ENCODE measurements at regions not wholly inside any gene's neighbourhood (a gene's known extent, or its start where the extent isn't known, plus 50 kb on each side); places are given as distances from the start of the nearest gene placed in this dataset.
A peak's percentile ranks its signal among the peaks of the same experiment; 100 is the strongest.

DNA sequence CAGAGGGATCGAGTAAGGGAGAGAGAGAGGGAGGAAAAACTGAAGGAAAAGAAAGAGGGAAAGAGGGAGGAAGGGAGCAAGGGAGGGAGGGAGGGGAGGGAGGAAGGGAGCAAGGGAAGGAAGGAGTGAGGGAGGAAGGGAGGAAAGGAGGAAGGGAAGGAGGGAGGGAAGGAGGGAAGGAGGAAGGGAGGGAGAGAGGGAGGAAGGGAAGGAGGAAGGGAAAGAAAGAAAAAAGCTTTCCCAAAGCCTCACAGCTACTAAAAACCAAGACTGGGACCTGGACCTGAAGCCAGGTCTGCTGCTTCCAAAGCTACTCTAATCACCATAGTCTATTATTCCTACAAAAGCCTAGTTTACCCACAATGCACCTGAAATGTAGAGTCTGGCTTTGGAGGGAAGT is 259.8 kb upstream of the WWC1 start:
- DNase-seq (ENCODE audit: low read depth), result no peak

GRCh38 chr5:168039039-168039438 is 252.4 kb upstream of the WWC1 start:
- DNase-seq (ENCODE audit: low read depth), result no peak

DNA sequence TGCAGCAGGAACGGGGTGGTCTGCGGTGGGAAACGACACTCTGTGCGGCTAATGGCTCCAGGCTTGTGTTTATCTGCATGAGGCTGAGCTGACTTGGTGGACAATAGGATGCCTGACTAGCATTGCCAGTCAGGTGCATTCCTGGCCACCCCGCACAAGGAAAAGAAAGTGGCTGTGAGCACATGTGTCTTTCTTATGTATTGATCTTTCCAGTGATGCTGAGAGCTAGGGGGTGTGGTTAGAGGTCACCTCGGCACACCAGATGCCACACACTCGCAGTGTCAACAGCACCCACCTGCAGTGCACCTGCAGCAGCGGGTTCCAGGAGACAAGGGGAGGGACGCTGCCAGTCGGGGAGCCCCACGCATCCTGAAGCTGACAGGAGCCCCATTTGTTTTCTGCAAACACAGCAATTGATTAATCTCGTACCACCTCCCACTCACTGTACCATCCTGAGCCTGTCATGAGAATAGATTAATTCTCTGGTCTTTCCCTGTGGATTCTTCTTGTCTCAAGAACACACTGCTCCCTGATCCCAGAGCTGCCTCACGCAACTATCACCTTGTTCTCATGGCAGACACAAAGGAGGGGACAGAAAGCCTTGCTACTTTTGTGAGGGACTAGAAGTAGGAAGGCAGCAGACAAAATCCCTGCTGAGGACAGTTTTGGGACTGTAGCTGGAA is 251.7 kb upstream of the WWC1 start:
- no peak for DNase-seq (ENCODE audit: low read depth)

DNA sequence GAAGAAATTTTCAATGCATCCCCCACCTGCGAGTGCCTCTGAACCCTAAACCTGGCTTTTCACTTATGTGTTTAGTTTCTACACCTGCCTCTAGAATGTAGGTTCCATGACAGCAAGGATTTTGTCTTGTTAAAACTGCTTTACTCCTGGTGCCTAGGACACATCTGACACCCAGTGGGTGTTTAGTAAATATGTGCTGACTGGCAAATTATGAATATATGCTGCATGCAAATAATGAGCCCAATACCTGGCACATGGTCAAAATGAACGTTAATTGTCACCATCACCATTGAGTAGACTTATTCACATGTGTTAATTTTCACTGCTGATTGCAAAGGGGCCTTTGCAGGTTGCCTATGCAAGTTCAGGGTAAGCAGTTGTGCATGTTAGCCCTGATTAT is 249.9 kb upstream of the WWC1 start:
- no peak for DNase-seq (ENCODE audit: low read depth)

DNA sequence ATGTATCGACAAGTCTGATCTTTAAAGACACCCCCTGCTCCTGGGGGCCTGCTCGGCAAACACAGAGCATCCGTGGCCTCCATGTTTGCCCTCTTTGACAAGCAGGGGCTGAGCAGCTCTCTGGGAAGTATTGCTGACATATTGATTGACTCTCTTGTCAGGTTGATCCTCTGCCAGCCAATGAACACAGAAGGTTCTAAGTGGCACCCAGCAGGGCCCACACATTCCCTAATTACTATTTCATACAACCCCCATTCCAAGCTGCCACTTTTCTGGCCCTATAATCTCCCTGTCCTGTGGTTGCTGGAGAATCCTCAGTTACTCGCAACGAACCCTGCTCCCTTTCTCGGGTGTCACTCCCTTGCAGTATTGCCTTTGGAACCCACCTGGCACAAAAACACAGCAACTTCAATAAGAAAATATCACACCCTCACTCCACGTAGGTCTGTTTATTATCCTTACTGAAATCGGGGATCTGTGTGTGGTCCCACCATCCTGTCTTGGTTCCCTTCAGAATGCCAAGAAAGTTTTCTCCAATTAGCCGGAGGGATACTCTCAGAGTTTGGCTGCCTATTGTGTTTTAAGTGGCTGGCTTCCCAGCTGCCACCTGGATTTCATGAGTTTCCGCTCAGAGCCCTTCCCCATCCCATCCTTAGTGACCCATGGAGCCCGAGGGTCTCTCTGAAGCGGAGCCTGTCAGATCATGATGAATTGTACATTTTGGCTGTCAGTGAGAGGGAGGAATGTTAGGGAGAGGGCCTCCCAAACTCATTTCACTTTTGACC is 249.0 kb upstream of the WWC1 start:
- DNase-seq (ENCODE audit: low read depth), result peak; percentile 81

GRCh38 chr5:168046163-168046562 is 245.3 kb upstream of the WWC1 start:
- no peak for DNase-seq (ENCODE audit: low read depth)

- DNase-seq (ENCODE audit: low read depth), result peak; percentile 57
Observed at GRCh38 chr5:168047043-168047668, 244.3 kb upstream of the WWC1 start.

- no peak for DNase-seq (ENCODE audit: low read depth)
Observed at GRCh38 chr5:168047669-168048111, 243.8 kb upstream of the WWC1 start.

DNA sequence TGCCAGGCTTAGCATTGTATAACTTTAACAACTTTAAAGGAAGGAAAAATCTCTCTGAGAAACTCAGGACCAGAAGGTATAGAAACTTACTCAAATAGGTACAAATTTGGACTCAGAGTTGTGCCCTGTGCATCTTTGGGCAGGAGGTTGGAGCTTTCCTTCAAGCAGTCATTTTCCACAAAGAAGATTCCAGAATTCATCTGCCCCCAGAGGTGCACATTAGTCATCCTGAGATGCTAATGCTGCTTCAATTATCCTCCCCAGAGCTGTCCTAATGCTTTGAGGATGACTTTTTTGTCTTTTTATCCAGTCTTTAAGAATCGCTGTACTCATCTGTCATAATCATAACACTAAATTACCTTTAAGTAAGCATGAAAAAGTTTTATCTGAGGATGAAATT is 243.0 kb upstream of the WWC1 start:
- DNase-seq (ENCODE audit: low read depth), result no peak

- no peak for DNase-seq (ENCODE audit: low read depth)
Observed at GRCh38 chr5:168052686-168053085, 238.8 kb upstream of the WWC1 start.

DNA sequence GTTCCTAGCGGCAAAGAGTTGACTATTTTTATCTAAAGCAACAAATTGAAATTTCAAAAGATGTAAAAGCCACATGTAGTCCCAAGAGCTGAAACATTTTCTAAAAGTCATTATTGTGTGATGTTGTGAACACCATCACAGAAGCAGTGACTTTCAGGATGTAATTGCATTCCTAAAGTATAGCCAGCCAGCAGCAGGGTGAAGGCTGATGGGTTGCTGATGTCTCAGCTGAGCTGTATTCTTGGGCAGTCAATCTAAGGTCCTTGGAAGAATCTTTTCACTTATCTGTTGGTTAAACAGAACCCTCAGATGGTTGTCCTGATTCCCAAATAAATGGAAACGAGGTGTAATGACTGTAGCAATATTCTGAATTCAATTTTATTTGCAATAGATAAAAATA is 237.4 kb upstream of the WWC1 start:
- DNase-seq (ENCODE audit: low read depth), result no peak

- DNase-seq (ENCODE audit: low read depth), result no peak
Observed at GRCh38 chr5:168055141-168055683, 236.2 kb upstream of the WWC1 start.

DNA sequence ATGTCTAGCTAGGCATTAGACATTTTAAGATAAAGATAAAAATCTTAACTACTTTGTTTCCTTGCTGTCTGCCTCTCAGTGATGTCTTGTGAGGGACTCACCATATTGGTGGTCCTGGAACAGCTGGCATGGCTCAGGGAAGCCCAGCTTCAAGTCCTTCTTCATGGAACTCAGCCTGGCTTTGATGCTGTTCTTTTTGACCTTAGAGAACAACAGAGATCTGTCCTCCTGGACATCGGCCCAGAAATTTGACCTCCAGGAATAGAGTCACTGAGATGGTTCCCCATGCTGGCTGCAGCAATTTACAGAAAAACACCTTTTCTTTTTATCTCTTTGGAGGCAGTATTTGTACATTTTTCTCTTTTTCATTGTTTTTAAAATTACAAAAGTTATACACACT is 235.5 kb upstream of the WWC1 start:
- no peak for DNase-seq (ENCODE audit: low read depth)

DNA sequence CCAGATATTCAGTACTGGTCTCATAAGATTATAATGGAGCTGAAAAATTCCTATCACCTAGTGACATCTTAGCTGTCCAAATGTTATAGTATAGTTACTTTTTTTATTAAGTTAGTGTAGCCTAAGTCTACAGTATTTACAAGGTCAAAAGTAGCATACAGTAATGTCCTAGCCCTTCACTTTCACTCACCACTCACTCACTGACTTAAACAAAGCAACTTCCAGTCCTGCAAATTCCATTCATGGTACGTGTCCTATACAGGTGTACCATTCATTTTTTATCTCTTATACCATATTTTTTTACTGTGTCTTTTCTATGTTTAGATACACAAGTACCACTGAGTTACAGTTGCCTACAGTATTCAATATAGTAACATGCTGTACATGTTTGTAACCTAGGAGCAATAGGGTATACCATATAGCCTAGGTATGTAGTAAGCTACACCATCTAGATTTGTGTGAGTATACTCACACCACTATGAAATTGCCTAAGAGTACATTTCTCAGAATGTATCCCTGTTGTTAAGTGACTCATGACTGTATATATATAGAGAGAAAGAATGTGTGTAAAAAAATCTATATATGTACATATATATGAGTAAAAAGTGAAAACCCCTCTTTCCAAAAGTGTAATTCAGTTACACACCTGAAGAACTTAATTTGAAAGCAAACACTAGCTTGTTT is 234.8 kb upstream of the WWC1 start:
- DNase-seq (ENCODE audit: low read depth), result no peak

- no peak for DNase-seq (ENCODE audit: low read depth)
Observed at GRCh38 chr5:168057905-168058304, 233.5 kb upstream of the WWC1 start.

DNA sequence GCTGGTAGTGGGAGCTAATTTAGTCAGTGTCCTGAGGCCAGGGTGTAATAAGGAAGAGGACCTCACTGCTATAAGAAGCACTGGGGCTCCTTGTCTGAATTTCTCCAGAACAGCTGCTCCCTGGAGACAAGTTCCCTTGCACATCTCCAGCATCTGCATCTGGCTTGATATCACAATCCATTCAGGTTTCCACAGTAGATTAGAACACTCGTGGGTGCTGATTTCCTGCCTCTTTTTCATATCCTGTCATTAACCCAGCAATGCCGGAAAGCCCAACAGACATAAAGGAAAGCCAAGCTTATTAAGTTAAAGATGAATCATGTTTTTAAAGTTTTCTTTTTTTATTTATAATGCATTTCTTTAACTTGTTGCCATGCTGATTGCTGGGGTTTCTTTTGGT is 232.3 kb upstream of the WWC1 start:
- DNase-seq (ENCODE audit: low read depth), result no peak

DNA sequence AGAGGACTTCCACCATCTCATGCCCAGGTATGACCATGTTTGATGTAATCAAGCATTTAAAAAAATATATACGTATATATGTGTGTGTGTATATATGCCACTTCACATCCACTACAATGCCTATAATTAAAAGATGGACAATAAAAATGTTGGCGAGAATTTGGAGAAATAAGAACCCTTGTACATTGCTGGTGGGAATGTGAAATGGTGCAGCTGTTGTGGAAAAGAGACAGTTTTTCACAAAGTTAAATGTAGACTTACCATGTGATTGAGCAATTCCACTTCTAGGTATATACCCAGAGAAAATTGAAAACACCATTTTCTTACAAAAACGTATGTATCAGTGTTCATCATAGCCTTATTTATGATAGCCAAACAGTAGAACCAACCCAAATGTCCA is 229.2 kb upstream of the WWC1 start:
- no peak for DNase-seq (ENCODE audit: low read depth)

DNA sequence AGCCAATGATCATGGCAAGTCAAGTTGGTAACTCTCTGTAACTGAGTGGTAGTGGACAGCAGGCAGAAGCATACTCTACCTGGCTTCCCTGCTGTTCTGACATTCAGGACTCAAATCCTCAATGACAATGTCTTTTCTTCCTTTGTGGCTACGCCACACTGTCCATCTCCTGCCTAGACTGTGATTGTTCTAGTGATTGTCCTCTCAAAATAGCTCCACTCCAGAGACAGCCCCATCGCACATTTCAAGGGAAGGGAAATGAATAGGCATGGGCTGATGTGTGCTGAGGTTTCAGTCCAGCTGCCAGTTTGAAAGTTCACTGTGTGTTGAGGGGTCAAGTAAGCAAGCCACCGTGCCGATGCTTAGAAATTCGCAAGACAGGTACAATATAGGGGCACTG is 227.0 kb upstream of the WWC1 start:
- no peak for DNase-seq (ENCODE audit: low read depth)

- peak; percentile 59 for DNase-seq (ENCODE audit: low read depth)
Observed at GRCh38 chr5:168064933-168065622, 226.4 kb upstream of the WWC1 start.

DNA sequence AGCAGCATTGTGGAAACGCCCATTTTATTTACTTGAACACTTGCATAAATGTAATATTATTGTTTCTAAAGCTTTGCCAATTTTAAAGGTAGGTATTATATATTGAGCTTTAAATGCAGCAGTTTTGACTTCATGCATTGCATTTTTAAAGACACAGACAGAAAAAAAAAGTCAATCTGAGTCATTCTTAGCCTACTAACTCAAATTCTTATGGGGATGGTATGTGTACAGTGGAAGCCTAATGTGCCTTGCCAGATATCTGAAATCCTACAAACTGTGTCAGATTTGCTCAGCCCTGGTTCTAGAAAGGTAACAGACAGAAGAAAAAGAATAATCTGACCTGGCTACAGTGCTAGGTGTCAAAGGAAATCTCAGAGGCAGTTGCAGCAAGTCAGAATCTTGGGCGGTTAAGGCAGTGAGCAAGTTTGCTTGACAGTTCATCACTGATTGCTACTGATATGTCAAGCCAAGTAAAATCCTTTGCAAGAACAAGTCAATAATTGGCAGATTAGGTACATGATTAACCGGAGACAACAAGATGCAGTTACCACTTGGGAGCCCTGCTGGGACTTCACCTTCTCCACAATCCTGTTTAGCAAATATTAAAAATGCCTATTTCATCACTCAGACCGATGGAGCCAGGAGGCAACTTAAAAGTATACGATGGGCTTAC is 224.8 kb upstream of the WWC1 start:
- DNase-seq (ENCODE audit: low read depth), result no peak

DNA sequence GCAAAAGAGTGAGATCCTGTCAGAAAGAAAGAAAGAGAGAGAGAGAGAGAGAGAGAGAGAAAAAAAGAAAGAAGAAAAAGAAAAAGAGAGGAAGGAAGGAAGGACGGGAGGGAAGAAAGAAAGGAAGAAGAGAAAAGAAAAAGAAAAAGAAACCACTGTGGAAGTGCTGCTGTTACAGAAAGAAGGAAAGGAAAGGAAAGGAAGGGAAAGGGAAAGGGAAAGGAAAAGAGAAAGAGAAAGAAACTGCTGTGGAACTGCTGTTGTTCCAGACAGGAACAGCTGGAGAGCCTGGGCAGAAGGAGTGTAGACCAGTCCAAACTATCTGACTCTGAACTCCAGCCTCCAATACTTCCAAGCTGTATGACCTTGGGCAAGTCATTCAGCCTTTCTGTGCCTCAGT is 220.7 kb upstream of the WWC1 start:
- no peak for DNase-seq (ENCODE audit: low read depth)

All from RPMI7951 (cell line).